Activated T-cell treated with anti-CD3 and anti-CD28 coated beads, Interleukin-2, amount 50 U/mL, for 24 hours (primary cell): ENCODE measurements at regions not wholly inside any gene's neighbourhood (a gene's known extent, or its start where the extent isn't known, plus 50 kb on each side); places are given as distances from the start of the nearest gene placed in this dataset.
"Not testable (repeated sequence)": the region's sequence is repeated elsewhere in the genome, so short reads cannot be mapped to it uniquely, and the experiment has no call there.

Experiments used
- DNase-seq: peaks from one replicate; pipeline ENCODE4 v3.0.0-alpha.2; 2020
- H3K27ac Mint-ChIP-seq: 2 replicates; pipeline ENCODE4 v1.8.0; 2020; ENCODE audit warnings: mild to moderate bottlenecking, mixed read lengths
- H3K27me3 Mint-ChIP-seq: 2 replicates; pipeline ENCODE4 v1.8.0; 2020; ENCODE audit warnings: mixed read lengths
- H3K36me3 Mint-ChIP-seq: 2 replicates; pipeline ENCODE4 v1.8.0; 2020; ENCODE audit warnings: low read depth, mixed read lengths
- H3K4me1 Mint-ChIP-seq: 2 replicates; pipeline ENCODE4 v1.8.0; 2020; ENCODE audit warnings: low read depth, mixed read lengths
- H3K4me3 Mint-ChIP-seq: 2 replicates; pipeline ENCODE4 v1.8.0; 2020; ENCODE audit warnings: mild to moderate bottlenecking, moderate library complexity, mixed read lengths
- H3K9me3 Mint-ChIP-seq: 2 replicates; pipeline ENCODE4 v1.8.0; 2020; ENCODE audit warnings: mixed read lengths

- Mint-ChIP-seq H3K27ac (no peak overlapping the region), H3K4me1 (no peaks in the 10 kb centered on the region), H3K9me3 (no peaks in the 10 kb centered on the region), H3K4me3 (no peak overlapping the region), H3K36me3 (no peaks in the 10 kb centered on the region), H3K27me3 (no peaks in the 10 kb centered on the region)
- peak; percentile 21 for DNase-seq
Observed at GRCh38 chr14:105711841-105712460, 185.6 kb downstream of the TMEM121 start.

- H3K36me3 Mint-ChIP-seq, H3K4me1 Mint-ChIP-seq, H3K9me3 Mint-ChIP-seq, DNase-seq, H3K27ac Mint-ChIP-seq, H3K4me3 Mint-ChIP-seq, H3K27me3 Mint-ChIP-seq: not testable (repeated sequence)
Observed at GRCh38 chr14:105712670-105713069, 186.3 kb downstream of the TMEM121 start.

- not testable (repeated sequence) for H3K4me1 Mint-ChIP-seq, H3K4me3 Mint-ChIP-seq, H3K27ac Mint-ChIP-seq, H3K27me3 Mint-ChIP-seq, H3K36me3 Mint-ChIP-seq, H3K9me3 Mint-ChIP-seq
- peak; percentile 5 for DNase-seq
Observed at GRCh38 chr14:105713160-105713559, 186.8 kb downstream of the TMEM121 start.

GRCh38 chr14:105713836-105714235 lies 187.5 kb downstream of the TMEM121 start:
- peak; percentile 2 for DNase-seq
- H3K4me3 Mint-ChIP-seq, H3K4me1 Mint-ChIP-seq, H3K36me3 Mint-ChIP-seq, H3K9me3 Mint-ChIP-seq, H3K27me3 Mint-ChIP-seq, H3K27ac Mint-ChIP-seq: not testable (repeated sequence)

GRCh38 chr14:105718787-105719186 lies 192.4 kb downstream of the TMEM121 start:
- DNase-seq, H3K9me3 Mint-ChIP-seq, H3K4me3 Mint-ChIP-seq, H3K27me3 Mint-ChIP-seq, H3K4me1 Mint-ChIP-seq, H3K27ac Mint-ChIP-seq, H3K36me3 Mint-ChIP-seq: not testable (repeated sequence)

GRCh38 chr14:105720106-105720505 lies 193.7 kb downstream of the TMEM121 start:
- H3K9me3 Mint-ChIP-seq, DNase-seq, H3K27me3 Mint-ChIP-seq, H3K36me3 Mint-ChIP-seq, H3K4me3 Mint-ChIP-seq, H3K27ac Mint-ChIP-seq, H3K4me1 Mint-ChIP-seq: not testable (repeated sequence)

GRCh38 chr14:105720852-105721601 lies 194.6 kb downstream of the TMEM121 start:
- not testable (repeated sequence) for DNase-seq, H3K27ac Mint-ChIP-seq, H3K4me1 Mint-ChIP-seq, H3K4me3 Mint-ChIP-seq, H3K27me3 Mint-ChIP-seq, H3K9me3 Mint-ChIP-seq, H3K36me3 Mint-ChIP-seq

GRCh38 chr14:105721602-105721970 lies 195.2 kb downstream of the TMEM121 start:
- H3K27ac Mint-ChIP-seq, H3K4me1 Mint-ChIP-seq, DNase-seq, H3K4me3 Mint-ChIP-seq, H3K27me3 Mint-ChIP-seq, H3K9me3 Mint-ChIP-seq, H3K36me3 Mint-ChIP-seq: not testable (repeated sequence)

- not testable (repeated sequence) for H3K4me3 Mint-ChIP-seq, H3K4me1 Mint-ChIP-seq, H3K36me3 Mint-ChIP-seq, H3K27me3 Mint-ChIP-seq, DNase-seq, H3K9me3 Mint-ChIP-seq, H3K27ac Mint-ChIP-seq
Observed at GRCh38 chr14:105721996-105722709, 195.8 kb downstream of the TMEM121 start.

GRCh38 chr14:105723271-105723670 lies 196.9 kb downstream of the TMEM121 start:
- not testable (repeated sequence) for H3K4me3 Mint-ChIP-seq, H3K27me3 Mint-ChIP-seq, H3K9me3 Mint-ChIP-seq, H3K4me1 Mint-ChIP-seq, H3K27ac Mint-ChIP-seq, H3K36me3 Mint-ChIP-seq, DNase-seq

GRCh38 chr14:105723776-105724175 lies 197.4 kb downstream of the TMEM121 start:
- H3K36me3 Mint-ChIP-seq, H3K27me3 Mint-ChIP-seq, H3K4me1 Mint-ChIP-seq, H3K27ac Mint-ChIP-seq, H3K4me3 Mint-ChIP-seq, H3K9me3 Mint-ChIP-seq, DNase-seq: not testable (repeated sequence)

- H3K4me1 Mint-ChIP-seq, DNase-seq, H3K4me3 Mint-ChIP-seq: not testable (repeated sequence)
Observed at GRCh38 chr14:105729825-105730368, 203.5 kb downstream of the TMEM121 start.

GRCh38 chr14:105730731-105731130 lies 204.3 kb downstream of the TMEM121 start:
- peaks cover 15% of the 10 kb centered on the region for H3K27me3 Mint-ChIP-seq
- not testable (repeated sequence) for H3K4me3 Mint-ChIP-seq, DNase-seq, H3K9me3 Mint-ChIP-seq, H3K36me3 Mint-ChIP-seq, H3K4me1 Mint-ChIP-seq, H3K27ac Mint-ChIP-seq

More at GRCh38 chr14:105729825-105730368, 203.5 kb downstream of the TMEM121 start:
- peaks cover 15% of the 10 kb centered on the region for H3K27me3 Mint-ChIP-seq
- H3K9me3 Mint-ChIP-seq, H3K36me3 Mint-ChIP-seq, H3K27ac Mint-ChIP-seq: not testable (repeated sequence)

- not testable (repeated sequence) for H3K36me3 Mint-ChIP-seq, H3K9me3 Mint-ChIP-seq, H3K27ac Mint-ChIP-seq, DNase-seq, H3K4me3 Mint-ChIP-seq, H3K4me1 Mint-ChIP-seq
- peaks cover 15% of the 10 kb centered on the region for H3K27me3 Mint-ChIP-seq
Observed at GRCh38 chr14:105731221-105731985, 205.0 kb downstream of the TMEM121 start.
